Psoas muscle (tissue), 7 donors: ENCODE measurements at regions not wholly inside any gene's neighbourhood (a gene's known extent, or its start where the extent isn't known, plus 50 kb on each side); places are given as distances from the start of the nearest gene placed in this dataset.

Source experiments
- ATAC-seq, 4 donors: fragments of 200-7000 bp; cut with Tn5 transposase; one replicate each; pipeline ENCODE4 v1.9.1; 2020; ENCODE audit warnings: moderate library complexity in 3 of 4, mild to moderate bottlenecking in 2 of 4
- DNase-seq, 2 donors: peaks; one replicate each; pipeline ENCODE4 v3.0.0-alpha.2; 2020
- H3K27ac ChIP-seq: fragments of 200-600 bp; one replicate; pipeline ENCODE4 v1.8.0; 2022
- H3K27me3 ChIP-seq, 3 donors: fragments of 200-600 bp in 1 of 3; one replicate each; pipeline versions ENCODE4 v1.6.1 to v1.8.0; 2013 to 2022; ENCODE audit warnings: low read length in 2 of 3, mild to moderate bottlenecking in 2 of 3, moderate library complexity in 1 of 3; ENCODE audit not compliant: insufficient read depth in 3 of 3
- H3K36me3 ChIP-seq, 2 donors: fragments of 200-600 bp in 1 of 2; one replicate each; pipeline versions ENCODE4 v1.6.1 to v1.8.0; 2013 to 2022; ENCODE audit warnings: low read depth in 1 of 2, mild to moderate bottlenecking in 1 of 2, moderate library complexity in 1 of 2; ENCODE audit not compliant: insufficient read depth in 1 of 2
- H3K4me1 ChIP-seq: fragments of 200-600 bp; one replicate; pipeline ENCODE4 v1.8.0; 2022
- H3K4me3 ChIP-seq: fragments of 200-600 bp; one replicate; pipeline ENCODE4 v1.8.0; 2022; ENCODE audit warnings: mild to moderate bottlenecking
- H3K9me3 ChIP-seq: fragments of 200-600 bp; one replicate; pipeline ENCODE4 v1.8.0; 2022
- WGBS, 3 donors: extraction: QIAGEN DNeasy Blood & Tissue Kit; methylation state at CpG; one replicate each; pipeline versions ENCODE4 v1.1.6 to v1.1.7; 2013; 5-methylcytosine and 5-hydroxymethylcytosine counted together
- intact Hi-C, 2 donors: fragments of 100-400 bp; cut with DNase I; formaldehyde crosslinking; loops; one replicate each; pipeline versions ENCODE4 v1.11.0 to v1.14.2; 2022
- TF ChIP-seq, protein P1 (sequence below): fragments of 200-600 bp; IDR thresholded peaks from one replicate; pipeline ENCODE4 v1.8.0; 2022; ENCODE audit warnings: antibody characterized with exemption
- donor health status: healthy with polysubstance abuse.
- donor health status: DM: no; HTN: no; CAD: no; lungs with moderate emphysema.
- donor health status: Bipolar disorder and iron deficiency.
- donor health status: healthy.
- donor health status: DM: yes; HTN: yes; CAD: no.
- donor health status: DM: no; HTN: no; CAD: no.
- donor health status: DM: yes; HTN: yes; CAD: no.

DNA sequence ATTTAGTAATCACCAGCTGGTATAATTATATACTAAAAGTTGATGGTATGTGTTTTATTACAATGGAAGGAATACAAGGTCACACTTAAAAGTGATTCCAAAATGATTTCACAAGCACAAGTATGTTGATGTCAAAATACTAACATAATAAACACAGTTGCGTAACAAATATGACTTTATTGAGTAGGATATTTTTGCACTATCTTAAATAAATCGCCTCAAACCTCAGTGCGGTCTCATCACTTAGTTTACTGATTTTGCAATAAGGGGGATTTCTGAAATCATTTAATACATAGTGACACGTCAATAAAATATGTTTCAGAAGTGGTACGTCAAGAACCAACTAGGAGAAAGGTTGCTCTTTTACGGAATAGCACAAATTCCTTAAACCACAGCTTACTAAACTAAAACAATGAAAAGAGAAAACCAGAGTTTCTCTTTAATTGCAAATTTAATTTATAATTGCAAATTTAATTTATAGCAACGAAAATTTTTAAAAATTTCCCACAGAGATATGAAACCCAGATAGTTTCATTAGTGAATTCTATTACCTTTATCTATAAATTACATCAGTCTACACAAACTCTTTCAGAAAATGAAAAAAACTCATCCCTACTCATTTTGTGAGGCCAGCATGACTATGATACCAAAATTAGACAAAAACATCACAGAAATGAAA, 304.0 kb upstream of the REG3G start:
- Histone ChIP-seq H3K27ac (no peak overlapping the region), H3K36me3 (no peaks in the 10 kb centered on the region), H3K4me1 (no peaks in the 10 kb centered on the region), H3K27me3 (no peaks in the 10 kb centered on the region), H3K9me3 (no peaks in the 10 kb centered on the region), H3K4me3 (no peak overlapping the region)
- intact Hi-C loops, result no loop called here
- 82 to 85% (median 85%) methylated on average over 7 of the region's 7 CpGs for WGBS, 3 donors
- TF ChIP-seq, protein P1, sequence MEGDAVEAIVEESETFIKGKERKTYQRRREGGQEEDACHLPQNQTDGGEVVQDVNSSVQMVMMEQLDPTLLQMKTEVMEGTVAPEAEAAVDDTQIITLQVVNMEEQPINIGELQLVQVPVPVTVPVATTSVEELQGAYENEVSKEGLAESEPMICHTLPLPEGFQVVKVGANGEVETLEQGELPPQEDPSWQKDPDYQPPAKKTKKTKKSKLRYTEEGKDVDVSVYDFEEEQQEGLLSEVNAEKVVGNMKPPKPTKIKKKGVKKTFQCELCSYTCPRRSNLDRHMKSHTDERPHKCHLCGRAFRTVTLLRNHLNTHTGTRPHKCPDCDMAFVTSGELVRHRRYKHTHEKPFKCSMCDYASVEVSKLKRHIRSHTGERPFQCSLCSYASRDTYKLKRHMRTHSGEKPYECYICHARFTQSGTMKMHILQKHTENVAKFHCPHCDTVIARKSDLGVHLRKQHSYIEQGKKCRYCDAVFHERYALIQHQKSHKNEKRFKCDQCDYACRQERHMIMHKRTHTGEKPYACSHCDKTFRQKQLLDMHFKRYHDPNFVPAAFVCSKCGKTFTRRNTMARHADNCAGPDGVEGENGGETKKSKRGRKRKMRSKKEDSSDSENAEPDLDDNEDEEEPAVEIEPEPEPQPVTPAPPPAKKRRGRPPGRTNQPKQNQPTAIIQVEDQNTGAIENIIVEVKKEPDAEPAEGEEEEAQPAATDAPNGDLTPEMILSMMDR, result no peak
- DNase-seq (no peak), ATAC-seq (no peak)

DNA sequence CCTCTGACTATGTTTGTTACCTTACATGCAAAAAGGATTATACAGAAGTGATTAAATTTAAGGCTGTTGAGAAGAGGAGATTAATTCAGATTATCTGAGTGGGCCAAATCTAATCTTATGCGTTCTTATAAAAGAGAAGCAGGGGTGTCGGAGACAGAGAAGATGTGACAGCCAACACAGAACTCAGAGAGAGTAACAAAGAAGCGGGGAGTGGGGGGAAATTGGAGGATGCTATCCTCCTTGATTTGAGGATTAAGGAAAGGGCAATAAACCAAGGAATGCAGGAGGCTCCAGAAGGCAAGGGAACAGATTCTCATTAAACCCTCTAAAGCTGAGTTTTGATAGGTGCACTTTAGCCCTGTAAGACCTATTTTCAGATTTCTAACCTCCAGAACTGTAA, 291.3 kb upstream of the REG3G start:
- WGBS, 3 donors, result 74 to 84% (median 76%) methylated on average over 3 of the region's 3 CpGs
- H3K27me3 ChIP-seq, result no peaks in the 10 kb centered on the region
- ATAC-seq (no peak), DNase-seq (no peak)
- no peaks in the 10 kb centered on the region for H3K36me3 ChIP-seq
- TF ChIP-seq, protein P1, result no peak
- intact Hi-C loops, result no loop called here
- H3K4me1 ChIP-seq, result no peaks in the 10 kb centered on the region
- H3K27ac ChIP-seq, result no peak overlapping the region
- H3K9me3 ChIP-seq, result no peaks in the 10 kb centered on the region
- H3K4me3 ChIP-seq, result no peak overlapping the region

DNA sequence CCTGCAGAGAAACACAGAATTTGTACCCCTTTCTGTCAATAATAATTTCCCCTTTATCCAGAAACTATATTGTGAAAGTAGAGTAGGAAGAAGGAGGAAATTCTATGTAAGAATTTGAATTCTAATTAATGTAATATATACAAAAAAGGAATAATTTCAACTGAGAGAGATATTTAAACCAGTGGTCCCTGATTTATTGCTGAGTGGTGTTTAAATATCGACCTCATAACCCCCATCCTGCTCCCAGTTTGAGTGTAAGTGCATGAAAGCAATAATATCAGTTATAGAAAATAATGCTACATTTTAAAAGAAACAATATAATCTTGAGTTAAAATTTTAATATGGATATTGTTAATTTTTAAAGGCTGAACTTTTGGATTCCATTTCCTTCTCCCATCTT, 286.2 kb upstream of the REG3G start:
- TF ChIP-seq, protein P1, result no peak
- no peaks in the 10 kb centered on the region for H3K36me3 ChIP-seq
- DNase-seq (no peak), ATAC-seq (no peak)
- H3K4me3 ChIP-seq, result no peak overlapping the region
- no peaks in the 10 kb centered on the region for H3K4me1 ChIP-seq
- H3K27me3 ChIP-seq, result no peaks in the 10 kb centered on the region
- intact Hi-C loops, result no loop called here
- H3K27ac ChIP-seq, result no peak overlapping the region
- 46 to 57% (median 49%) methylated on average over 1 of the region's 1 CpG for WGBS, 3 donors
- no peaks in the 10 kb centered on the region for H3K9me3 ChIP-seq

DNA sequence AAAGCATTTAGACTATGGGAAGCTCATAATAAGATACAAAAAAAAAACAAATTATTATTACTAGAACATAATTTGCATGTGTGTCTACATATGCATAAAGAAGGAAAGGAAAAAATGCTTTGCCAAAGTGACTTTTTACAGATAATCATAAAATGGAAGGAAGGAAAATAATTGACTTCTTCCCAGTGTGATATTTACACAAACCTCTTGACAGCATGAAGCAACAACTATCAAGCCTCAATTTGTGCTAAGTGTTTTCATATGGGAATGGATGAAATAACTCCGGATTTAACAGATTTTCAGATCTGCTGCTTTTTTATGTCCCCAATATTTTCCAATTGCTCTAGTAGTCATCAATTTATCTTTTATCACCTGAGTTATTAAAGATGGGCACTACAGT, 275.9 kb upstream of the REG3G start:
- 0 to 34% (median 1%) methylated on average over 1 of the region's 1 CpG for WGBS, 3 donors
- TF ChIP-seq, protein P1, result no peak
- ATAC-seq, result no peak
- no peak for DNase-seq
- H3K4me1 ChIP-seq, result no peaks in the 10 kb centered on the region
- H3K27ac ChIP-seq, result no peak overlapping the region
- H3K9me3 ChIP-seq, result no peaks in the 10 kb centered on the region
- no peak overlapping the region for H3K4me3 ChIP-seq
- H3K27me3 ChIP-seq, result no peaks in the 10 kb centered on the region
- intact Hi-C loops, result no loop called here
- no peaks in the 10 kb centered on the region for H3K36me3 ChIP-seq

- intact Hi-C loops, result no loop called here
- ATAC-seq, result no peak
Observed at GRCh38 chr2:78750219-78750618, 275.3 kb upstream of the REG3G start.

More at GRCh38 chr2:78750219-78750618, 275.3 kb upstream of the REG3G start:
- H3K4me1 ChIP-seq, result no peaks in the 10 kb centered on the region
- no peak overlapping the region for H3K4me3 ChIP-seq
- H3K27me3 ChIP-seq, result no peaks in the 10 kb centered on the region
- H3K9me3 ChIP-seq, result no peaks in the 10 kb centered on the region
- no peak overlapping the region for H3K27ac ChIP-seq
- TF ChIP-seq, protein P1, result no peak
- WGBS, 3 donors, result 38 to 43% (median 42%) methylated on average over 2 of the region's 2 CpGs
- H3K36me3 ChIP-seq, result no peaks in the 10 kb centered on the region
- DNase-seq, result no peak
